SK-N-SH (cell line): ENCODE measurements at regions not wholly inside any gene's neighbourhood (a gene's known extent, or its start where the extent isn't known, plus 50 kb on each side); places are given as distances from the start of the nearest gene placed in this dataset.

ENCODE experiments used
- CTCF ChIA-PET: fragments of 300-600, 350-600 bp; formaldehyde crosslinking; extraction: SDS; loops from one replicate; lab custom pipeline; 2021; lab: Yijun Ruan, JAX
- POLR2A ChIA-PET: fragments of 350-600 bp; sonication (Branson Sonifier 250); formaldehyde crosslinking; extraction: SDS; loops from one replicate; lab custom pipeline; 2020; ENCODE audit warnings: antibody characterized with exemption, inconsistent platforms; lab: Yijun Ruan, JAX
- DNase-seq: peaks from one replicate; pipeline ENCODE4 v3.0.0; 2012
- H2AFZ ChIP-seq: fragments of 200-600 bp; sonication (generic); 2 replicates; pipeline ENCODE4 v1.8.1; 2016; ENCODE audit warnings: antibody characterized with exemption, mild to moderate bottlenecking, low read depth
- H3F3A ChIP-seq: fragments of 200-600 bp; sonication (generic); replicated peaks from 2 replicates; pipeline ENCODE3; 2016; ENCODE audit warnings: antibody characterized with exemption, mild to moderate bottlenecking; ENCODE audit not compliant: insufficient read depth
- H3K27ac ChIP-seq, 2 experiments: fragments of 200-500 bp in 1 of 2; fragments of 200-600 bp in 1 of 2; sonication (Bioruptor generic) in 1 of 2; sonication (generic), shearing (Covaris generic) in 1 of 2; 2 replicates each; pipeline versions ENCODE4 v1.5.1 to v1.6.1; 2014 to 2016; ENCODE audit warnings: low read depth in 2 of 2, inconsistent platforms in 1 of 2, low read length in 1 of 2, mild to moderate bottlenecking in 1 of 2, mixed read lengths in 1 of 2
- H3K27me3 ChIP-seq: fragments of 200-600 bp; sonication (generic), shearing (Covaris generic); 2 replicates; pipeline ENCODE4 v1.6.1; 2016; ENCODE audit warnings: mixed run types; ENCODE audit not compliant: insufficient read depth
- H3K36me3 ChIP-seq, 2 experiments: fragments of 200-500 bp in 1 of 2; fragments of 200-600 bp in 1 of 2; sonication (Bioruptor generic) in 1 of 2; sonication (generic) in 1 of 2; replicated peaks in 1 of 2; 2 replicates each; pipeline versions ENCODE3 to v1.5.1; 2014 to 2016; ENCODE audit warnings: low read length in 1 of 2, mild to moderate bottlenecking in 1 of 2; ENCODE audit not compliant: insufficient read depth in 2 of 2, control insufficient read depth in 1 of 2
- H3K4me1 ChIP-seq, 2 experiments: fragments of 200-500 bp in 1 of 2; fragments of 200-600 bp in 1 of 2; sonication (Bioruptor generic) in 1 of 2; sonication (generic), shearing (Covaris generic) in 1 of 2; 2 replicates each; pipeline versions ENCODE4 v1.5.1 to v1.6.1; 2014 to 2016; ENCODE audit warnings: low read depth in 1 of 2, low read length in 1 of 2, mixed run types in 1 of 2; ENCODE audit not compliant: insufficient read depth in 2 of 2, control insufficient read depth in 1 of 2
- H3K4me2 ChIP-seq: fragments of 200-600 bp; sonication (generic), shearing (Covaris generic); 2 replicates; pipeline ENCODE4 v1.6.1; 2017; ENCODE audit warnings: mixed run types
- H3K4me3 ChIP-seq, 2 experiments: fragments of 200-500 bp in 1 of 2; fragments of 200-600 bp in 1 of 2; sonication (Bioruptor generic) in 1 of 2; sonication (generic), shearing (Covaris generic) in 1 of 2; 2 replicates each; pipeline versions ENCODE4 v1.5.1 to v1.8.1; 2014 to 2016; ENCODE audit warnings: low read depth in 2 of 2, inconsistent platforms in 1 of 2, low read length in 1 of 2, mild to moderate bottlenecking in 1 of 2, mixed read lengths in 1 of 2, moderate library complexity in 1 of 2
- H3K79me2 ChIP-seq: fragments of 200-600 bp; sonication (generic); 2 replicates; pipeline ENCODE4 v1.8.1; 2017; ENCODE audit warnings: mild to moderate bottlenecking; ENCODE audit not compliant: insufficient read depth
- H3K9ac ChIP-seq: fragments of 200-600 bp; sonication (generic); 2 replicates; pipeline ENCODE4 v1.6.1; 2017; ENCODE audit warnings: mixed run types
- H3K9me2 ChIP-seq: fragments of 200-600 bp; sonication (generic); 2 replicates; pipeline ENCODE4 v1.6.1; 2017; ENCODE audit warnings: mixed run types
- H3K9me3 ChIP-seq: fragments of 200-600 bp; sonication (generic); 2 replicates; pipeline ENCODE4 v1.6.1; 2017; ENCODE audit warnings: mixed run types, mild to moderate bottlenecking, moderate library complexity
- H4K20me1 ChIP-seq: fragments of 200-600 bp; sonication (generic); 2 replicates; pipeline ENCODE4 v1.6.1; 2017; ENCODE audit warnings: mild to moderate bottlenecking, mixed run types; ENCODE audit not compliant: insufficient read depth
- CHD2 ChIP-seq: fragments of 150-350 bp; IDR thresholded peaks from 2 replicates; pipeline ENCODE4 v1.6.1; 2018; ENCODE audit warnings: low read length; ENCODE audit not compliant: partially characterized antibody
- EP300 ChIP-seq, 2 experiments: IDR thresholded peaks; 2 replicates each; pipeline versions ENCODE4 v1.4.0 to v1.6.1; 2012; ENCODE audit warnings: borderline replicate concordance in 1 of 2, low read depth in 1 of 2, low read length in 1 of 2
- EZH2phosphoT487 ChIP-seq: fragments of 200-600 bp; sonication (generic); IDR thresholded peaks from 2 replicates; pipeline ENCODE4 v1.6.1; 2017; ENCODE audit warnings: low read depth, mixed run types, mild to moderate bottlenecking, antibody characterized with exemption, moderate library complexity, borderline replicate concordance
- FOXJ3 ChIP-seq: sonication (generic); formaldehyde crosslinking; IDR thresholded peaks from 2 replicates; pipeline ENCODE4 v1.5.1; 2020; ENCODE audit warnings: mild to moderate bottlenecking, missing genetic modification reagents
- FOXM1 ChIP-seq: IDR thresholded peaks from 2 replicates; pipeline ENCODE4 v1.4.0; 2012; ENCODE audit warnings: low read depth, mild to moderate bottlenecking
- GABPA ChIP-seq: IDR thresholded peaks from 2 replicates; pipeline ENCODE4 v1.4.0; 2012; ENCODE audit warnings: low read depth, mild to moderate bottlenecking
- GATA2 ChIP-seq: sonication (generic); formaldehyde crosslinking; IDR thresholded peaks from 2 replicates; pipeline ENCODE4 v1.5.0; 2020; ENCODE audit warnings: mild to moderate bottlenecking, missing genetic modification reagents
- JUND ChIP-seq: IDR thresholded peaks from 2 replicates; pipeline ENCODE4 v1.4.0; 2012
- RAD21 ChIP-seq: IDR thresholded peaks from 2 replicates; pipeline ENCODE4 v1.6.1; 2012; ENCODE audit warnings: mild to moderate bottlenecking, low read length
- RCOR1 ChIP-seq: fragments of 150-350 bp; IDR thresholded peaks from 2 replicates; pipeline ENCODE4 v1.6.1; 2017; ENCODE audit warnings: antibody characterized with exemption, low read length
- RFX5 ChIP-seq: IDR thresholded peaks from 2 replicates; pipeline ENCODE4 v1.6.1; 2012; ENCODE audit warnings: mild to moderate bottlenecking, improper control_type of control experiment, low read length
- SIN3A ChIP-seq: IDR thresholded peaks from 2 replicates; pipeline ENCODE4 v1.6.1; 2012; ENCODE audit warnings: low read depth, mild to moderate bottlenecking, low read length, moderate library complexity, borderline replicate concordance
- TEAD4 ChIP-seq: IDR thresholded peaks from 2 replicates; pipeline ENCODE4 v1.4.0; 2012; ENCODE audit warnings: mild to moderate bottlenecking, borderline replicate concordance; ENCODE audit not compliant: insufficient read depth
- YY1 ChIP-seq: IDR thresholded peaks from 2 replicates; pipeline ENCODE4 v1.4.0; 2012; ENCODE audit warnings: low read depth, mild to moderate bottlenecking
- WGBS: methylation state at CpG from one replicate; pipeline ENCODE4 v1.1.6; 2017; ENCODE audit warnings: low lambda C conversion rate; 5-methylcytosine and 5-hydroxymethylcytosine counted together
- TF ChIP-seq, protein P1 (sequence below): fragments of 150-350 bp; IDR thresholded peaks from 2 replicates; pipeline ENCODE4 v1.6.1; 2017; ENCODE audit warnings: antibody characterized with exemption, low read length, low read depth, borderline replicate concordance
- TF ChIP-seq, protein P2 (sequence below): fragments of 150-350 bp; IDR thresholded peaks from 2 replicates; pipeline ENCODE4 v1.6.1; 2016; ENCODE audit warnings: mild to moderate bottlenecking, low read depth, low read length
- TF ChIP-seq, protein P3 (sequence below): IDR thresholded peaks from 2 replicates; pipeline ENCODE4 v1.4.0; 2012; ENCODE audit warnings: low read depth
- TF ChIP-seq, protein P4 (sequence below): IDR thresholded peaks from 2 replicates; pipeline ENCODE4 v1.4.0; 2012; ENCODE audit warnings: low read depth, borderline replicate concordance
- TF ChIP-seq, protein P5 (sequence below): IDR thresholded peaks from 2 replicates; pipeline ENCODE4 v1.4.0; 2012; ENCODE audit warnings: low read depth, borderline replicate concordance

DNA sequence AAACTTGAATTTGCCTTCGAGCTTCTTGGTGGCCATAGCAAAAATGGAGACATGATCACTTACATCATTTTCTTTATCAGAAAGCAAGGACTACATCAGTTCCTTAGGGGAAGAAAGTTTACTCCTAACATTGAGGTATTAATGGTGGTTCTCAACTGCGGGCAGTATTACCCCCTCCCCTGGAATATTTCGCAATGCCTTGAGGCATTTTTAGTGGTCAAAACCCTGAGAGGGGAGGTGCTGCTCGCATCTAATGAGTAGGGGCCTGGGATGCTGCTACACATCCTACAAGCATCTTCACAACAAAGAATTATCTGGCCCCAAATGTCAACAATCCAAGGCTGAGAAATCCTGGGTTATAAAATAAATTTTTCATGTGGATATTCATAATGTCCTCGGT is 222.2 kb upstream of the TSHZ2 start:
- no peaks in the 10 kb centered on the region for H3K9me3 ChIP-seq
- POLR2A ChIA-PET: no interaction called here
- H3K4me2 ChIP-seq: no peak overlapping the region
- TF ChIP-seq FOXJ3 (CRISPR knock-in tag): no peak
- TF ChIP-seq, protein P1, sequence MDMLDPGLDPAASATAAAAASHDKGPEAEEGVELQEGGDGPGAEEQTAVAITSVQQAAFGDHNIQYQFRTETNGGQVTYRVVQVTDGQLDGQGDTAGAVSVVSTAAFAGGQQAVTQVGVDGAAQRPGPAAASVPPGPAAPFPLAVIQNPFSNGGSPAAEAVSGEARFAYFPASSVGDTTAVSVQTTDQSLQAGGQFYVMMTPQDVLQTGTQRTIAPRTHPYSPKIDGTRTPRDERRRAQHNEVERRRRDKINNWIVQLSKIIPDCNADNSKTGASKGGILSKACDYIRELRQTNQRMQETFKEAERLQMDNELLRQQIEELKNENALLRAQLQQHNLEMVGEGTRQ: no peak
- TF ChIP-seq RAD21: no peak
- TF ChIP-seq, protein P2, sequence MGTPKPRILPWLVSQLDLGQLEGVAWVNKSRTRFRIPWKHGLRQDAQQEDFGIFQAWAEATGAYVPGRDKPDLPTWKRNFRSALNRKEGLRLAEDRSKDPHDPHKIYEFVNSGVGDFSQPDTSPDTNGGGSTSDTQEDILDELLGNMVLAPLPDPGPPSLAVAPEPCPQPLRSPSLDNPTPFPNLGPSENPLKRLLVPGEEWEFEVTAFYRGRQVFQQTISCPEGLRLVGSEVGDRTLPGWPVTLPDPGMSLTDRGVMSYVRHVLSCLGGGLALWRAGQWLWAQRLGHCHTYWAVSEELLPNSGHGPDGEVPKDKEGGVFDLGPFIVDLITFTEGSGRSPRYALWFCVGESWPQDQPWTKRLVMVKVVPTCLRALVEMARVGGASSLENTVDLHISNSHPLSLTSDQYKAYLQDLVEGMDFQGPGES: no peak
- TF ChIP-seq, protein P3, sequence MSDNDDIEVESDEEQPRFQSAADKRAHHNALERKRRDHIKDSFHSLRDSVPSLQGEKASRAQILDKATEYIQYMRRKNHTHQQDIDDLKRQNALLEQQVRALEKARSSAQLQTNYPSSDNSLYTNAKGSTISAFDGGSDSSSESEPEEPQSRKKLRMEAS: no peak
- no peak for TF ChIP-seq TEAD4
- TF ChIP-seq, protein P4, sequence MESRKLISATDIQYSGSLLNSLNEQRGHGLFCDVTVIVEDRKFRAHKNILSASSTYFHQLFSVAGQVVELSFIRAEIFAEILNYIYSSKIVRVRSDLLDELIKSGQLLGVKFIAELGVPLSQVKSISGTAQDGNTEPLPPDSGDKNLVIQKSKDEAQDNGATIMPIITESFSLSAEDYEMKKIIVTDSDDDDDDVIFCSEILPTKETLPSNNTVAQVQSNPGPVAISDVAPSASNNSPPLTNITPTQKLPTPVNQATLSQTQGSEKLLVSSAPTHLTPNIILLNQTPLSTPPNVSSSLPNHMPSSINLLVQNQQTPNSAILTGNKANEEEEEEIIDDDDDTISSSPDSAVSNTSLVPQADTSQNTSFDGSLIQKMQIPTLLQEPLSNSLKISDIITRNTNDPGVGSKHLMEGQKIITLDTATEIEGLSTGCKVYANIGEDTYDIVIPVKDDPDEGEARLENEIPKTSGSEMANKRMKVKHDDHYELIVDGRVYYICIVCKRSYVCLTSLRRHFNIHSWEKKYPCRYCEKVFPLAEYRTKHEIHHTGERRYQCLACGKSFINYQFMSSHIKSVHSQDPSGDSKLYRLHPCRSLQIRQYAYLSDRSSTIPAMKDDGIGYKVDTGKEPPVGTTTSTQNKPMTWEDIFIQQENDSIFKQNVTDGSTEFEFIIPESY: no peak
- TF ChIP-seq GABPA: no peak
- TF ChIP-seq JUND: no peak
- TF ChIP-seq YY1: no peak
- no peak for TF ChIP-seq SIN3A
- TF ChIP-seq EP300 (IDR thresholded peaks at IDR 0.05; ENCODE audit: borderline replicate concordance in 1 of 2, low read depth in 1 of 2, low read length in 1 of 2): no peak
- no peak for TF ChIP-seq RCOR1
- no peak for TF ChIP-seq RFX5
- no peak for TF ChIP-seq FOXM1
- TF ChIP-seq EZH2phosphoT487: no peak
- no peak for TF ChIP-seq GATA2 (CRISPR knock-in tag)
- no peak for TF ChIP-seq CHD2
- TF ChIP-seq, protein P5, sequence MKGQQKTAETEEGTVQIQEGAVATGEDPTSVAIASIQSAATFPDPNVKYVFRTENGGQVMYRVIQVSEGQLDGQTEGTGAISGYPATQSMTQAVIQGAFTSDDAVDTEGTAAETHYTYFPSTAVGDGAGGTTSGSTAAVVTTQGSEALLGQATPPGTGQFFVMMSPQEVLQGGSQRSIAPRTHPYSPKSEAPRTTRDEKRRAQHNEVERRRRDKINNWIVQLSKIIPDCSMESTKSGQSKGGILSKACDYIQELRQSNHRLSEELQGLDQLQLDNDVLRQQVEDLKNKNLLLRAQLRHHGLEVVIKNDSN: no peak
- no peaks in the 10 kb centered on the region for H3K79me2 ChIP-seq
- H3K4me1 ChIP-seq: peaks cover 0 to 20% of the 10 kb centered on the region in 2 experiments; a peak in 2 of 4 replicates
- 39% methylated on average over 5 of the region's 5 CpGs for WGBS
- no peaks in the 10 kb centered on the region for H3F3A ChIP-seq
- no peaks in the 10 kb centered on the region for H3K27me3 ChIP-seq
- CTCF ChIA-PET: interaction anchor here (1.8 to 2.6 kb wide), 2 partner anchors 19 to 437 kb away, joined by 3 to 15 read pairs; no protein-coding TSS in a partner anchor
- H3K27ac ChIP-seq: no peak overlapping the region
- H3K9me2 ChIP-seq: no peaks in the 10 kb centered on the region
- H2AFZ ChIP-seq: no peak overlapping the region
- H4K20me1 ChIP-seq: no peaks in the 10 kb centered on the region
- H3K36me3 ChIP-seq: no peaks in the 10 kb centered on the region
- no peak overlapping the region for H3K9ac ChIP-seq
- no peak for DNase-seq
- no peak overlapping the region for H3K4me3 ChIP-seq
